ENCODE measurements at regions not wholly inside any gene's neighbourhood (a gene's known extent, or its start where the extent isn't known, plus 50 kb on each side); places are given as distances from the start of the nearest gene placed in this dataset.

- DNase-seq (ENCODE audit: low spot score) = no peak
Measured at GRCh38 chr3:25044762-25045710, 383.0 kb upstream of the RARB start.

DNA sequence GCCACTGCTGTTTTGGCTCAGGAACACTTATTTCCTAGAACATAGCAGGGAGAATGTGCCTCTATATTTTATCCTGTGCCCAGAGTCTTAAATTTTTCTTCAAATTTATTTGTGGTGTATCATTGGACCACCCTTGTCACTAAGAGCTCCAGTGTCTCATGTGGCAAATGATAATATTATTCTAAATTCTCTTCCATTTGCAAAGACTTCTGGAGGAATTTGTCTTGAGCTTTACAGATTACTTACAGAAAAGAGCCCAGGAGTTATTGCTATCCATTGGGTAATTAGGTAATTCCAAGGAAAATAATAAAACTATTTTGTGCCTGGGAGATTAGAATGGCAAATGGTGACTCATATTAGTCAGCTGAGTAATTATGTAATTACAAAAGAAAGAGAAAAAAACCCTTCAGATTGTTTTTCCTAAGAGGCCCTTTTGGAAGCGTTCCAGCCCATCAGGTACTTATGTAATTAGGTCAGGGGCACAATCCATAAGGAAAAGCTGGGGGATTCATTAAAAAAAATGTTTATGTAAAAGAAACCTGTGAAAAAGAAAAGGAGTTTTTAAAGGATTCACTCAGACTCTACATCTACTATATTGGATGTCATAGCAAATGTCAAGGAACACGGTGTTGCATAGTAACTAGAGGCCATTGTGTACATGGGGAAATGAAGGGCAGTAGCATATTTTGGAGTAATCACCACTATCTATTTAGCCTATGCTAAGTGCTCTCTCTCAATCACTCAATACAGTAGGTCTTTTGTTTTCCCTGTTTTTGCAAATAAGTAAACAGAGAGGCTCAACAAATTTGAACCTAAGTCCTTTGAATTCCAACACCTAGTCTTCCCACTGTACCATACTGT is 380.9 kb upstream of the RARB start:
- no peak for DNase-seq (ENCODE audit: low spot score)

- DNase-seq (ENCODE audit: low spot score) = no peak
Measured at GRCh38 chr3:25049304-25049703, 378.8 kb upstream of the RARB start.

DNA sequence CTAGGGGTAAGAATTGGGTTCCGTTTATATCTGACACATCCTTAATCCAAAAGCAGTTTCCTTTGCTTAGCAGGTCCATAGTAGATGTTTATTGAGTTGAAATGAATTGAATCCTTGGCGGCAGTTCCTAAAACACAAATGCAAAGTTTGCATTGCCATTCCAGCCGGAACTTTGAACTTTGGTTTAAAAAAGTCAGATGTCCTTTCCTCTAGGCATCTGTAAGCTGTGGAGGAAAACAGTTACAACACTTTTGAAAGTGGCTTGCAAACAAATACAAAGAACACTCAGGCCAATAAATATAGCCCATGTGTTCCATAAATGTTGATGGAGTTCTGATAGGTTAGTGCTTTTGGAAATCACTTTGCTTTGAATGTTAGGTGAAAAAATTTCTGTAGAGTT is 374.7 kb upstream of the RARB start:
- DNase-seq (ENCODE audit: low spot score) = no peak

GRCh38 chr3:25056036-25056755 is 371.9 kb upstream of the RARB start:
- no peak for DNase-seq (ENCODE audit: low spot score)

DNA sequence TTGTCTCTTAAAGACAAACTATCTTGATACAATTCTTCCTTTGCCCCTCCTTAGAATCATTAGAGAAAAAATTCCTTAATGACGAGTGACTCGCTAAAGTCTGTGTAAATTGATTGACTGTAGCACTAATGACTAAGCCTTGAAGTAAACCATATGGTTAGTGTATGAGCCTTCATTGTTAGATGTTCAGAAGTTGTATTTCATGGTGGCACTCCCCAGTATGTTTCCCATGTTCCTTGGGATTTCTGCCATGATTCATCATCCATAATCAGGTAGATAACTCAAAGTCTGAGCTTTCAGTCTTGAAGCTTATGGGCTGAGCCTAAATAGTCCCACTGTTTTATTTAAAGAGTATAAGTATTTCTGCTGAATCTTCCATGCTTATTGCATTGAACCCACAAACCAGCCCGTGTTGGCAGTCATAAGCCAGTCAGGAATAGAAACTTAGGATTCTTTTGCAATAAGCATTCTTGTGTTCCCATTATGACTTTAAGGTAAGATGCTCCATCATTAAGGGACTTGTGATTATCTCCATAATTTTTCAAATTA is 371.2 kb upstream of the RARB start:
- DNase-seq (ENCODE audit: low spot score) = no peak

DNA sequence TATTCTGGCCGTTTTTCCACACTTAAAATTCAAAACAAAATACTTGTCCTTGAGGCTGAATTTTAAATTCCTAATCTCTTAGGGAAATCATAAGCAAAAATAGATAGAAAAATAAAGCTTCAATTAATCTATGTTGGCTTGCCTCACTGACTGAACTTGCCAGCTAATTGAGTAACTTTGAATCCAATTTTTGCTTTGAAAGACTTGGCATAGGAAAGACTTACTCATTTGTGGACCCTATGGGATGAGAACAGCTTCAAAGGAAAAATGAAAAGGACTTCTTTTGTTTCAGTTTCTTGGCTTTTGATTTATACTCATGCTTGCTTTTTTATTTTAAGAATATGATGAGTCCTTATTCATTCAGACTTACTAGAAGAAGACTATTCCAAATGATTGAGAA is 370.7 kb upstream of the RARB start:
- no peak for DNase-seq (ENCODE audit: low spot score)

DNA sequence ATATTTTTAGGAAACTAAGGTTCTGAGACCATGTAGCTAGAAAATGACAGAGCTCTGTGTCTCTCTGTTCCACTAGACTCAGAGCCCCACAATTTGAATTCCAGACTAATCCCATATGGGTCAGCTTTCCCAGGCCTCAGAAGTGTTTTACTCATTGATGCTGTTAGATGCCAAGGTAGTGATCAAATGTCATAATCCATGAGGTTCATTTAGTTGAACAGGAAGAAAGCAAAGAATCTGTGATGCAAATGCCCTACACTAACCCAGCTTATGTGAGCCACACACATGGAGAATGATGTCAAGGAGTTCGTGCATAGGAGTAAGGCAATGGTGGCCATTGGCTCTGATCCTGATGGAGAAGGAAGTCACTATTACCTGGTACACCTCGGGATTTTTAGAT is 363.4 kb upstream of the RARB start:
- DNase-seq (ENCODE audit: low spot score) = no peak

- no peak for DNase-seq (ENCODE audit: low spot score)
Measured at GRCh38 chr3:25069970-25070369, 358.1 kb upstream of the RARB start.

DNA sequence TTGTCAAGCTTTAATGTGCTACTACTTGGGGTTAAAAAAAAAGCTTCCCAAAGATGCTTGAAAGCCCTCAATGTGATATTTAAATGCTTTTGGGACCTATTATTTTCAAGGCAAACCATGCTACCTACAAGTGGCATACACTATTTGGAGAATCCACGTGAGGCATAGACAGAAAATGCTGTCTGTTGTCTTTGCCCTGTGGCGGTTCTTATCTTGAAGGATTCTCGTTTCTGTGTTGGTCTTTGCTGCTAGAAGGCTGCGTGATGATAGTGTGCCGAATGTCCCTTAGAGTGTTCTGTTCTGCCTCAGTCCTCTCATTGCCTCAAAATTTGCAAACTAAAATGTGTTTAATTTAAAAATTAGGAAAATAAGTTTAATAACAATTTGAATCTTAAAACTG is 356.2 kb upstream of the RARB start:
- no peak for DNase-seq (ENCODE audit: low spot score)

GRCh38 chr3:25073423-25073822 is 354.6 kb upstream of the RARB start:
- DNase-seq (ENCODE audit: low spot score) = no peak

GRCh38 chr3:25074149-25074548 is 353.9 kb upstream of the RARB start:
- DNase-seq (ENCODE audit: low spot score) = no peak

- DNase-seq (ENCODE audit: low spot score) = no peak
Measured at GRCh38 chr3:25080461-25080860, 347.6 kb upstream of the RARB start.

GRCh38 chr3:25084016-25084415 is 344.0 kb upstream of the RARB start:
- peak; percentile 5 for DNase-seq (ENCODE audit: low spot score)

- DNase-seq (ENCODE audit: low spot score) = no peak
Measured at GRCh38 chr3:25086721-25087120, 341.3 kb upstream of the RARB start.

DNA sequence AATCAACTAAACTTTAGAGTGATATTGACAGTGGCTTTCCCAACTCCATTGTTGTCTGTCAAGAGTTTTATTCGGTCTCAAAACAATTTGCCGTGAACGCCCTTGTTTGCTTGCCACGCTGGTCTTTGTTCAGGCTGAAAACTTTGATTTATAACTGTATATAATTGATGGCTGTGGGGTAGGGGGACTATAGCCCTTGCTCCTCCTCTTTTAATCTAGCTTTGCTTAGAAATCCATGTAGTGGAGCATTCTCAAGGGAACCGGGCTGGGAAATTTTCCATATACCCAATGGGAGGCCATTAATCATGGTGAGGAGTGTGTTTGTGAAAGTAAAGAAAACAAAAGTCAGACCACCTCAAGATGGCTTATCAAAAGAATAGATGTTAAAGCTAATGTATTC is 339.8 kb upstream of the RARB start:
- DNase-seq (ENCODE audit: low spot score) = no peak

DNA sequence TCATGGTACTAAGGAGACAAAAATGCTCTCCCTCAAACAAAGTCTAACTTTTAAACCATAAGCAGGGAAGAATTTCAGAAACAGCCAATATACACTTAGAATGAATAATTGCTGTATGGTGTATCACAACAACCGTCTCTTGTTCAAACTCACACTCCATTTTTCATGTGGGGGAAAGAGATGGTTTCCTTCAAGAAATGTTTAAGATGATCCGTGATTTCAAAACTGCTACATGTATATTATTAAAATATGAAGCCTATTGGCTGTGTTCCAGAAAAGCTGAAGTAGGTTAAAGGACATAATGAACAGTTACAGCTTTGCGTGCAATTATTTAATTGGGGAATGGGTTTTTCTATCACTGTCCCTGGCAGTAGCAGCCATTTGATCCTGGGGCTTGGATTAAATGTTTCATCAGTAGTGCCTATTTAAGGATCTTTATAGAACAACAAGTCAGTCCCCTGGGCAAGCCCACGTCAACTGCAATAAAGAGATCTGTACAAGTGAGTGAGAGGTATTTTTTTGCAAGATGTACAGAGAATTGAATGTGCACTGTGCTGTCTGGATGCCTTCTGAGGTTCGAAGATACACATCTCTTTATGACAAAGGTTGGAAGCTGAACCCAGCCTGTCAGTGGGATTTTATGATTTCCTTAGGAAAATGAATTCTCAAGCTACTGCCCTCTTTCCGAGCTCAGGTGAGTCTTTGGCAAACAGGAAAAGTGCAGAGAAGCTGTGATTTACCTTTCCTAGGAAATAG is 337.2 kb upstream of the RARB start:
- no peak for DNase-seq (ENCODE audit: low spot score)

DNA sequence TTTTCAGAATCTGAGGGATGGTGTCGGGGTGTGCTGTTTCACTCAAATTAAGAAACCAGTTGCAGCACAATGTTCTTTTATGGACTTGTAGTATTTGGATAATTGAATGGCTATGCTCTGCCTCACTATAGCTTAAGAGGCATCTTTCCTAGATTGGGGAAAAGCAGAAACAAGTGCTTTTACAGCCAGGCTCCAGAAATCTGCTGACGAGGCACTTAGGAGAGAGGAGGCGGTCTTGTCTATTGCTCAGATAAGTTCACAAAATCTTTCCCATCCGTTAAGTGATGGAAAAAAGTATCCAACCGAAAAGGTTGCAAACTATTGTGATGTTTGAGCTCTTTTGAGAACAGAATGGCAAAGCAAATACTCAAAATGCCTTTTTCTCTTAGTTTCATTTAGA is 336.1 kb upstream of the RARB start:
- DNase-seq (ENCODE audit: low spot score) = no peak

- peak; percentile 2 for DNase-seq (ENCODE audit: low spot score)
Measured at GRCh38 chr3:25094932-25095685, 333.0 kb upstream of the RARB start.

- DNase-seq (ENCODE audit: low spot score) = peak; percentile 18
Measured at GRCh38 chr3:25096536-25096935, 331.5 kb upstream of the RARB start.

DNA sequence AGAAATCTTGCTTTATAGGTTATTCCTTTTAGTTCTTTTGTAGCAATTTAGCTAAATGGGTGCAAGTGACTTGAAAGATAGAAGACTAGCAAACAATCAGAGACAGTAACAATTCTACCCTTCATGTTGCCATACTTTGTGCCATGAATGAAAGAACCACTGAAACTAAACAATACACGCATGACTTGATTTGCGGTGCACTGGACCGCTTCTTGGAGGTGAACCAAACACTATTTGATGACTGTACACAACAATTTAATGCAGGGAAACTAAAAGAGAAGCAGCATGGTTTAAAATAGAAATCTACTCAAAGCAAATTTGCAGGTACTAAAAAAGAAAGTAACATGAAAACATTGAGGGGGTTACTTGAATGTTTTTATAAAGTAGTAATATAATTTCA is 331.0 kb upstream of the RARB start:
- peak; percentile 60 for DNase-seq (ENCODE audit: low spot score)
